GM19452 (cell line): ENCODE measurements at regions not wholly inside any gene's neighbourhood (a gene's known extent, or its start where the extent isn't known, plus 50 kb on each side); places are given as distances from the start of the nearest gene placed in this dataset.
"Not testable (repeated sequence)": the region's sequence is repeated elsewhere in the genome, so short reads cannot be mapped to it uniquely, and the experiment has no call there.

ENCODE experiments used
- ATAC-seq: cut with Tn5 transposase; IDR thresholded peaks from one replicate; pipeline ENCODE4 v1.9.1; 2021; ENCODE audit not compliant: unreplicated experiment

- ATAC-seq: no peak
Measured at GRCh38 chr11:96878299-96879051, 488.7 kb downstream of the JRKL start.

GRCh38 chr11:96882622-96883021, 492.8 kb downstream of the JRKL start:
- ATAC-seq: not testable (repeated sequence)

GRCh38 chr11:96885405-96885804, 495.6 kb downstream of the JRKL start:
- ATAC-seq: no peak

- ATAC-seq: no peak
Measured at GRCh38 chr11:96885912-96886311, 496.1 kb downstream of the JRKL start.

- ATAC-seq: no peak
Measured at GRCh38 chr11:96893988-96894387, 504.2 kb downstream of the JRKL start.

- ATAC-seq: no peak
Measured at GRCh38 chr11:96894587-96894986, 504.8 kb downstream of the JRKL start.

GRCh38 chr11:96899971-96900370, 510.2 kb downstream of the JRKL start:
- no peak for ATAC-seq

- ATAC-seq: no peak
Measured at GRCh38 chr11:96905143-96905542, 515.3 kb downstream of the JRKL start.

GRCh38 chr11:96905663-96906062, 515.9 kb downstream of the JRKL start:
- no peak for ATAC-seq

GRCh38 chr11:96906476-96906875, 516.7 kb downstream of the JRKL start:
- no peak for ATAC-seq

- ATAC-seq: no peak
Measured at GRCh38 chr11:96925862-96926261, 536.0 kb downstream of the JRKL start.

- ATAC-seq: no peak
Measured at GRCh38 chr11:96940227-96940626, 550.4 kb downstream of the JRKL start.

GRCh38 chr11:96942855-96943254, 553.0 kb downstream of the JRKL start:
- ATAC-seq: no peak

GRCh38 chr11:96943970-96944369, 554.2 kb downstream of the JRKL start:
- ATAC-seq: no peak

- ATAC-seq: no peak
Measured at GRCh38 chr11:96948066-96948465, 558.3 kb downstream of the JRKL start.

GRCh38 chr11:96949464-96949863, 559.7 kb downstream of the JRKL start:
- ATAC-seq: no peak

- ATAC-seq: no peak
Measured at GRCh38 chr11:96954587-96955242, 564.9 kb downstream of the JRKL start.

- ATAC-seq: no peak
Measured at GRCh38 chr11:96960476-96960875, 570.7 kb downstream of the JRKL start.

- no peak for ATAC-seq
Measured at GRCh38 chr11:96960926-96961325, 571.1 kb downstream of the JRKL start.

GRCh38 chr11:96961931-96962330, 572.1 kb downstream of the JRKL start:
- no peak for ATAC-seq

- no peak for ATAC-seq
Measured at GRCh38 chr11:96963375-96963774, 573.6 kb downstream of the JRKL start.

- ATAC-seq: no peak
Measured at GRCh38 chr11:96964661-96965060, 574.8 kb downstream of the JRKL start.

GRCh38 chr11:96967616-96968015, 577.8 kb downstream of the JRKL start:
- no peak for ATAC-seq
